Thymus (tissue), 11 donors: ENCODE measurements at regions not wholly inside any gene's neighbourhood (a gene's known extent, or its start where the extent isn't known, plus 50 kb on each side); places are given as distances from the start of the nearest gene placed in this dataset.

ENCODE experiments used
- DNase-seq, 9 donors: peaks; one replicate each; pipeline ENCODE4 v3.0.0-alpha.2; 2013; ENCODE audit warnings: low spot score in 9 of 9, low read depth in 6 of 9, missing footprints in 1 of 9
- H3K27ac ChIP-seq, 2 donors: one replicate each; pipeline ENCODE4 v1.5.1; 2013; ENCODE audit warnings: control low read depth in 1 of 2, low read depth in 1 of 2, low read length in 1 of 2, mild to moderate bottlenecking in 1 of 2, moderate library complexity in 1 of 2
- H3K27me3 ChIP-seq, 2 donors: one replicate each; pipeline ENCODE4 v1.5.1; 2013; ENCODE audit warnings: low read length in 1 of 2; ENCODE audit not compliant: control insufficient read depth in 2 of 2, insufficient read depth in 1 of 2
- H3K36me3 ChIP-seq, 2 donors: one replicate each; pipeline ENCODE4 v1.5.1; 2013; ENCODE audit warnings: low read length in 1 of 2, mild to moderate bottlenecking in 1 of 2, moderate library complexity in 1 of 2; ENCODE audit not compliant: control insufficient read depth in 2 of 2, insufficient read depth in 2 of 2
- H3K4me1 ChIP-seq, 2 donors: one replicate each; pipeline ENCODE4 v1.5.1; 2013; ENCODE audit warnings: low read length in 2 of 2; ENCODE audit not compliant: control insufficient read depth in 2 of 2, insufficient read depth in 2 of 2
- H3K4me3 ChIP-seq, 2 donors: one replicate each; pipeline ENCODE4 v1.5.1; 2013; ENCODE audit warnings: low read length in 2 of 2, control low read depth in 1 of 2, mild to moderate bottlenecking in 1 of 2
- H3K9me3 ChIP-seq, 2 donors: one replicate each; pipeline ENCODE4 v1.5.1; 2013; ENCODE audit warnings: low read length in 1 of 2, mild to moderate bottlenecking in 1 of 2; ENCODE audit not compliant: control insufficient read depth in 2 of 2, insufficient read depth in 1 of 2
- WGBS: extraction: QIAGEN DNeasy Blood & Tissue Kit; methylation state at CpG from one replicate; pipeline ENCODE4 v1.1.7; 2013; 5-methylcytosine and 5-hydroxymethylcytosine counted together
- donor health status: healthy.

DNA sequence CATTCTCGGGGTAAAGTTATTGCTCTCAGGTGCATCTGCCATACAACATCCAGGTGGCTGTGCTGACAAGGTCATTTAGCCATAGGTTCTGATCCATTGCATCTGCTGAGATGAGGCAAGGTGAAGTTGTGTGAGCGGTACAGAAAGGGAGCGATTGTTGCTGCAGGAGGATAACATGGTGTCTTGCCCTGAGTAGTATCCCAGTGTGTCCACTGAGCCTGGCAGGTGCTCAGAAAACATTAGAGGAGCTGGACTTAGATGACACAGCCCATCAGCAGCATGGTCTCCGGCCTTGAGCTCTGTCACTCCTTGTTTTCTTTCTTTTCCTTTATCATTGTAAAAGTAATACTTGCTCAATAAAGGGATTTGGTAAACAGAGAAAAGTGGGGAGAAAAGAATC is 161.1 kb upstream of the ATP10A start:
- 95% methylated on average over 4 of the region's 4 CpGs for WGBS
- no peaks in the 10 kb centered on the region for H3K4me1 ChIP-seq
- H3K36me3 ChIP-seq = no peaks in the 10 kb centered on the region
- no peak for DNase-seq
- no peaks in the 10 kb centered on the region for H3K9me3 ChIP-seq
- no peak overlapping the region for H3K4me3 ChIP-seq
- H3K27ac ChIP-seq = no peak overlapping the region
- H3K27me3 ChIP-seq = no peaks in the 10 kb centered on the region

DNA sequence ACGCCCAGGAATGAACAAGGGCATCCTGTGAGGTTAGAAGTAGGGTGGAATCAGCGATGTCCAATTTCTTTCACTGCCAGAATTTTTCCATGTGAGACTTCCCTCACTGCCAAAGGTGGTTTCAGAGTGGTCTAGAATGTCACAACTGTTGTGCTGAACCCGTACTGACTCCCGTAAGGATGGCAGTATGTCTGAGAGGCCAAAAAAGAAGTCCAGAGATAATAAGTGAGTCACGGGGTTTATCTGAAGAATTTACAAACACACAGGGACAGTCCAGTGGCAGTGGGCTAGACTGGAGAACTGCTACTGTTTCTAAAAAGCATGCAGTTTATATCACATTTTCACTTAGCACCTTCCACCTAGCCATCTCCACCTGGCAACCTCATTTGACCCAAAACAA is 160.6 kb upstream of the ATP10A start:
- Histone ChIP-seq H3K27ac (no peak overlapping the region), H3K27me3 (no peaks in the 10 kb centered on the region), H3K36me3 (no peaks in the 10 kb centered on the region), H3K4me3 (no peak overlapping the region), H3K4me1 (no peaks in the 10 kb centered on the region), H3K9me3 (no peaks in the 10 kb centered on the region)
- DNase-seq = no peak
- 91% methylated on average over 5 of the region's 5 CpGs for WGBS

GRCh38 chr15:26023231-26023630 is 160.1 kb upstream of the ATP10A start:
- 96% methylated on average over 10 of the region's 10 CpGs for WGBS
- no peak overlapping the region for H3K27ac ChIP-seq
- no peak for DNase-seq

GRCh38 chr15:26020871-26021270 is 157.7 kb upstream of the ATP10A start:
- no peaks in the 10 kb centered on the region for H3K4me1 ChIP-seq

More at GRCh38 chr15:26023231-26023630, 160.1 kb upstream of the ATP10A start:
- no peaks in the 10 kb centered on the region for H3K4me1 ChIP-seq
- no peak overlapping the region for H3K4me3 ChIP-seq
- H3K9me3 ChIP-seq = no peaks in the 10 kb centered on the region
- no peaks in the 10 kb centered on the region for H3K27me3 ChIP-seq
- no peaks in the 10 kb centered on the region for H3K36me3 ChIP-seq

GRCh38 chr15:26017665-26018064 is 154.5 kb upstream of the ATP10A start:
- Histone ChIP-seq H3K27me3 (no peaks in the 10 kb centered on the region), H3K27ac (no peak overlapping the region), H3K4me1 (no peaks in the 10 kb centered on the region), H3K4me3 (no peak overlapping the region), H3K36me3 (no peaks in the 10 kb centered on the region), H3K9me3 (no peaks in the 10 kb centered on the region)
- no peak for DNase-seq
- WGBS = 96% methylated on average over 7 of the region's 7 CpGs

More at GRCh38 chr15:26020871-26021270, 157.7 kb upstream of the ATP10A start:
- DNase-seq = no peak
- Histone ChIP-seq H3K27ac (peak overlapping the region in 1 of 2 donors; percentile 24), H3K9me3 (no peaks in the 10 kb centered on the region), H3K36me3 (no peaks in the 10 kb centered on the region), H3K27me3 (no peaks in the 10 kb centered on the region), H3K4me3 (no peak overlapping the region)
- 89% methylated on average over 8 of the region's 8 CpGs for WGBS

GRCh38 chr15:26015516-26016075 is 152.5 kb upstream of the ATP10A start:
- no peak for DNase-seq
- H3K27me3 ChIP-seq = no peaks in the 10 kb centered on the region
- WGBS = 82% methylated on average over 11 of the region's 11 CpGs

DNA sequence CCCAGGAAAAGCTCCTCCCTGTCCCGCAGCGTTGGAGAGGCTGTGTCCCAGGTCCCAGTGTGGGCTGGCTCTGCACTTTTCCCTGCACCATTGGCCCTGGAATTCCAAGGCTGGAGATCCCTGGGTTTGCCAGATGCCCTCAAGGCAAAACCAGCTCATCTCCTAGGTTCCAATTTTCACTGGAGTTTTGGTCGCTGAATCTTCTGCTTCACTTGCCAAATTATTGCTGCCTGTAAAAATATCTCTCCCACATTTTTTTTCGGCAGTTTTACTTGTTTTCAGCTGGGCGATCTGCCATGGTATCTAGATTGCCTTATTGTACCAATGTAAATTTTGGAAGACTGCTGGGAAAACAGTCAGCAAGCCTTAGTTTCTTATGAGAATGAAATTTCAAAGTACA is 150.9 kb upstream of the ATP10A start:
- H3K27ac ChIP-seq = no peak overlapping the region
- no peak for DNase-seq
- H3K4me1 ChIP-seq = no peaks in the 10 kb centered on the region
- H3K4me3 ChIP-seq = no peak overlapping the region
- 89% methylated on average over 5 of the region's 5 CpGs for WGBS
- H3K36me3 ChIP-seq = no peaks in the 10 kb centered on the region
- H3K9me3 ChIP-seq = no peaks in the 10 kb centered on the region
- H3K27me3 ChIP-seq = no peaks in the 10 kb centered on the region

More at GRCh38 chr15:26015516-26016075, 152.5 kb upstream of the ATP10A start:
- no peak overlapping the region for H3K27ac ChIP-seq
- H3K4me3 ChIP-seq = no peak overlapping the region
- H3K9me3 ChIP-seq = no peaks in the 10 kb centered on the region
- no peaks in the 10 kb centered on the region for H3K36me3 ChIP-seq
- no peaks in the 10 kb centered on the region for H3K4me1 ChIP-seq

DNA sequence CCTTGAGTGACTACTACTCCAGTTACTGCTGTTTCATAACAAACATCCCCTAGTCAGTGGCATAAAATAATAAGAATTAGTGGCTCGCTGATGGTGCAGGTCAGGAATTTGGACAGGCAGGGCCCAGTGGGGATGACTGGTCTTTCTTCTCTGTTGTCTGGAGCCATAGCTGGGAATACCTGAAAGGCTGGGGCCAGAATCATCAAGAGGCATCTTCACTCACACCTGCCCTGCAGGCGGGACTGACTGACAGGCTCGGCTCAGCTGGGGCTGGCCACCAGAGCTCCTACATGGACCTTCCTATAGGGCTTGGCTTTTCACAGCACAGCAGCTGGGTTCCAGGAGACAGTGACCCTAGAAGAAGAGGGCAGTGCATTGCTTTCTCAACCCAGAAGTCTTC is 148.8 kb upstream of the ATP10A start:
- H3K27me3 ChIP-seq = no peaks in the 10 kb centered on the region
- no peak overlapping the region for H3K27ac ChIP-seq
- WGBS = 90% methylated on average over 3 of the region's 3 CpGs
- H3K4me3 ChIP-seq = no peak overlapping the region
- no peaks in the 10 kb centered on the region for H3K36me3 ChIP-seq
- DNase-seq = no peak
- no peaks in the 10 kb centered on the region for H3K9me3 ChIP-seq
- no peaks in the 10 kb centered on the region for H3K4me1 ChIP-seq

GRCh38 chr15:26007151-26007550 is 144.0 kb upstream of the ATP10A start:
- Histone ChIP-seq H3K27ac (no peak overlapping the region), H3K27me3 (no peaks in the 10 kb centered on the region), H3K4me1 (no peaks in the 10 kb centered on the region), H3K9me3 (no peaks in the 10 kb centered on the region), H3K36me3 (no peaks in the 10 kb centered on the region), H3K4me3 (no peak overlapping the region)
- no peak for DNase-seq
- 91% methylated on average over 6 of the region's 6 CpGs for WGBS

DNA sequence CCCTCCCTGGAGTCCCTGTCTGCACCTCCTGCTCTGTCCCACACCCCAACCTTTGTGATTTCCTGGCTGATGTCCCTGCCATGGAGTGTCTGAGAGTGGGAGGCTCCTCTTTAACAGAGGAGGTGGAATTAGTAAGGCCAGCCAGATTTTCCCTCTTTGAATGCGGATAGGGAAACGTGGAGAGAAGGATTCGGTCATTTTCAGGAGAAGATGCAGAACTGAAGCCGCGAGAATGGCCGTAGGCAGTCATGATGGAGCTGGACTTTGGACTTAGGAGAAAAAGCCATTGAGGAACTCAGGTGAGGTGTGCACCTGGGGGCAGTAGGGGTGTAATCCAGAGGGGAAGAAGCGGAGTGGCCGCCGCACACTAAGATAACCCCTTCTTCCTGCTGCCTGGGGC is 138.1 kb upstream of the ATP10A start:
- Histone ChIP-seq H3K9me3 (no peaks in the 10 kb centered on the region), H3K4me1 (no peaks in the 10 kb centered on the region), H3K36me3 (no peaks in the 10 kb centered on the region), H3K27me3 (no peaks in the 10 kb centered on the region), H3K27ac (no peak overlapping the region), H3K4me3 (no peak overlapping the region)
- no peak for DNase-seq
- 95% methylated on average over 9 of the region's 9 CpGs for WGBS
